HG02852 (cell line): ENCODE measurements at regions not wholly inside any gene's neighbourhood (a gene's known extent, or its start where the extent isn't known, plus 50 kb on each side); places are given as distances from the start of the nearest gene placed in this dataset.

Experiments used
- ATAC-seq: cut with Tn5 transposase; IDR thresholded peaks from one replicate; pipeline ENCODE4 v1.9.1; 2021; ENCODE audit warnings: mild to moderate bottlenecking, moderate library complexity; ENCODE audit not compliant: unreplicated experiment

DNA sequence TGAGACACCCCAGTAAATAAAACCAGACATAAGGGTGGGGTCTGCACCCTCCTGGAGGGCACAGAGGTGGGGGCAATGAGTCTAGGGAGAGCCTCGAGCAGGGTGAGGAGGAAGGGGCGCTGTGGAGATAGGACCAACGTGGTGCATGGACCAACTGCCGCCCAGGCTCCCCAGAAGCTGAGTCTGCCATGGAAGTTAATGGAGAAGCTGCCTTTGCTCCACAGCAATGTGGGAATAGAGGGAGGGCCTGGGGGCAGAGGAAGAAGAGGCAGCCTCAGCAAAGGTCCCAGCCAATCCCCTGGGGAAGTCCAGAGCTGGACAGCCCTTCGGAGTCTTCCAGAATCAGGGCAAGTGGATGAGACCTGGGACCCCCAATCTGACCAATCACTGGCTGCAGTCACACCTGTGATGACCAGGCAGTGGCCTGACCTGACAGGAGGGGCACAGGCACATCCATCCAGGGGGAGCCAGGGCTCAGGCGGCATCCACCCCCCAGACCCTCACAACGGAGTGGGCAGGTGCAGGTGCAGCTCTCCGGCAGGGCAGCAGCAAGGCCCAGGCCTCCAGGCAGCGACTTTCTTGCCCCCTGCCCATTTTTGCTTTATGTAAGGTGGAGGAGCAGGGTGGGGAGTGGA lies 242.2 kb upstream of the PPP2R2D start:
- ATAC-seq: no peak

DNA sequence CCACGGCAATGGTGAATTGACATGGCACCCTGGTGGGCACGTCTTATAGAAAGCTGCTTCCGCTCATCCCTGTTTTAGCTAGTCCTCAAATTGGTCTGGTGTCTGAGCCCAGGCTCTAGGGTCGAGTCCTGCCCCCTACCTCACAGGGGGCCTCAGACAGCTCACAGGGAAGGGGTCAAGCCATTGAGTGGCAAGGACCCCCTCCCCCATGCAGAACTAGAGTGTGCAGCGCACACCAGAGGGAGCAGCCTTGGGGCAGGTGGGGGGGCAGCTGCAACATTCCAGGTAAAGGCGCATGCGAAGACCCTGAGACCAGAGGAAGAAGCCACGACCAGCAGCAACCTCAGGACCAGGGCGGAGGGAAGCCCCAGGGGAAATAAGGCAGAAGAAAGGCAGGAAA lies 240.4 kb upstream of the PPP2R2D start:
- ATAC-seq: no peak

DNA sequence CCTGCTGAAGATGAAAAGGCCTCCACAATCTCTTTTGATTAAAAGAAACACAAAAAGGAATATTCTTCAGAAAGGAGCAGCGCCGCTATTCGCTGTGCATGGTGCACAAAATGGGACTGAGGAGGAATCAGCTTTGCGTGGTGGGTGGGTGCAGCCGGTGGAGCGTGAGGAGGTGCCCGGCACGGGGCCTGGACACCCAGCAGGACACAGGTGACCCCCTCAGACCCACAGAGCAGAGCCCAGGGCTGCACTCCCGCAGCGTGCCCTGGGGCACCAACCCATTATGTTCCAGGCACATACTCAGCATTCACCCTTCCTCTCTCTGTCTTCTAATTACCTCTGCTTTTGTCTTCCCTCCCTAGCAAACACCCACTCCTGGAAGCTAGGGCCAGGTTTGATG lies 238.0 kb upstream of the PPP2R2D start:
- no peak for ATAC-seq

DNA sequence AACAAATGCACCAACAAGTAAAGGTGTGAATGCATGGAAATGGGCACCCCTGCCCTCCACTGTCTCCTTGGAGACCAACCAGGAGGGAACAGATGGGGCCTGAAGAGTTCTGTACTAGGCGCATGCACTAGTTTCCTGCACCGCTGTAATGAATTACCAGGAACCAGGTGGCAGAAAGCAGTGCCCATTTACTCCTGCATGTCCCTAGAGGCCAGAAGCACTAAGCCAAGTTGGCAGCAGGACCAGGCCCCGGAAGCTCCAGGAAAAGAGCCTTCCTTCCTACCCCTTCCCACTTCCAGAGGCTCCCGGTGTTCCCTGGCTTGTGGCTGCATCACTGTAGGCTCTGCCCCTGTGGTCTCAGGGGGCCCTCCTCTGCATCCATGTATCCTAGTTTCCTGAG lies 237.5 kb upstream of the PPP2R2D start:
- ATAC-seq: no peak

DNA sequence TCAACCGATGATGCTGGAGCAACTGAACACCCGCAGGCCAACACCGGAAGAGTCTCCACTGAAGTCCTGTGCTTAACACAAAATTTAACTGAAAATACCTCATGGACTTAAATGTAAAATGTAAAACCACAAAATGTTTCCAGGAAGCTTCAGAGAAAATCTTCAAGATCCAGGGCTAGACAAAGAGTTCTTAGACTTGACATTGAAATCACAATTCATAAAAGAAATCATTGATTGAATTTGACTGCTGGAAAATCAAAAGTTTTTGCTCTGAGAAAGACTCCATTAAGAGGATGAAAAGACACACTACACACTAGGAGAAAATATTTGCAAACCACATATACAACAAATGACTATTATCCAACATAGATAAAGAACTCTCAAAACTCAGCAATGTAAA lies 234.7 kb upstream of the PPP2R2D start:
- no peak for ATAC-seq

DNA sequence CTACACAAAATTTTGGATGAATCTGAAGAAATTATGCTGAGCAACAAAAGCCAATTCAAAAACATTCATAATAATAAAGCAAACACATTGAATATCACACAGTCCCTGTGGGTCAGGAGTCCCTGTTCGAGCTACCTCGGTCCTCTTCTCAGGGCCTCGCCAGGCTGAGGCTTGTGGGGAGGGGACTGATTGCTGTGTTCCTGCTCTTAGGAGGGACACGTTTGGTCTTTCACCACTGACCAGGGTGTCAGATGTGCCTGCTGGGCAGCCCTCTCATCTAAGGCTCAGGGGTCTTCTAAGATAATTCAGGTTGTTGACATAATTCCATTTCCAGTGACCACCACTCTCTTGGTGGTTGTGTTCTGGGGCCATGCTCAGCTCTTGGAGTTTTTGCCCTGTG lies 233.8 kb upstream of the PPP2R2D start:
- no peak for ATAC-seq

DNA sequence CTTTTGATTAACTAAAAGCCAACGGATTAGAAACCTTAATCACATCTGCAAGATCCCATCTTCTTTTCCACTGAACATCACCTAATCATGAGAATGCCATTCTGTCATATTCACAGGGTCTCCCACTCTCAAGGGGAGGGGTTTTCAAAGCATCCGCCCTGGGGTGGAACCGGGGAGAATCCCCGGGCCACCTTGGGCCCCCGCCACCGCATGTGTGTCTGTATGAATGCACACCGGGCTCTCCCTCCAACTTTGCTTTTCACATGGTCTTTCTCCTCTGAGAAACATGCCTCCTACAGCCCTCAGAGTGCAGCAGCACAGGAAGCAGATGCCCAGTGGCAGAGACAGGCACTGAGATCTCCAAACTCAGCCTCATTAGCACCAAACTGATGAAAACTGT lies 233.2 kb upstream of the PPP2R2D start:
- ATAC-seq: no peak

DNA sequence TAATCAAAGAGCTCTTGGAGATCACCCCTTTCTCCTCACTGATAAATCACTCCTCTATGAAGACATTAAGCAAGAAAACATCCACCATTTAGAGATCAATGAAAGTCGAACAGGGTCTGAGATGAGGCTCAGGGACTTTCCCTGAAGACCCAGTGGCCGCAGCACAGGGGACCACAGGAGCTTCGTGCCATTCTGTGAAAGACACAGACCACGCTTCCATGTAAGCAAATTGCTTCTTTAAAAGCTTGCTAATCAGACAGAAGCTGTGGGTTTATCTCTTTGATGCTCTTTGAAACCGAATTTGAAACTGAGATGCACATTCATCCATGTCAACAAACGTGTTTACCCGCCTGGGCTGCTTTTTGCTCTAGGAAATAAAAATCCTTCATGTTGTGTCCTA lies 231.9 kb upstream of the PPP2R2D start:
- peak; percentile 71 for ATAC-seq

DNA sequence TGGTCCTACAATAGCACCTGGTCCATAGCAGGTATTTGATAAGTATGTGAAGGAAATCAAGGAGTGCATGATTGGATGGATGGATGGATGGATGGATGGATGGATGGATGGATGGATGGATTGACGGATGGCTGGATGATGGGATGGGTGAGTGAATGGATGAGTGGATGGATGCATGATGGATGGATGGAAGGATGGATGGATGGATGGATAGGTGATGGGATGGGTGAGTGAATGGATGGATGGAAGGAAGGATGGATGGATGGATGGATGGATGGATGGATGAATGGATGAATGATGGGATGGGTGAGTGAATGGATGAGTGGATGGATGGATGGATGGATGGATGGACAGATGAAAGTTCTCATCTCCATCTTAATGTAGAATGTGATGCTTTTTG lies 231.0 kb upstream of the PPP2R2D start:
- ATAC-seq: no peak

DNA sequence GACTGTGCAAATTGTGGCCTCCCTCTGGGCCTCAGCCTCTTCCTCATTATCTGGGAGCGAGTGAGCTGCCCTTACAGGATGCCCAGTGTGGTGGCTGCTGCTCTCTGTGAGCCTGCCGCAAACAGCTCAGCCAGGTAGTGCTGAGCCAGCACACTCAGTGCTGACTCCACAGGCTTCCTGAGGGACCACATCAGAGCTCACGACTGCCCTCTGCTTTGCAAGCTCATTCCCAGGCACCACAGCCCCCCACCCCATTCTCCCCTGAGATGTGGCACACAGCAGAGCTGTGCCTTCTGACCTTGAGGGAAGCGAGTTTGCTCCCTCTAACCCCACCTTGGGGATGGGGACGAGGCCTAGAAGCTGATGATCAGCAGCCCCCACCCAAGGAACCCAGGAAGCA lies 230.5 kb upstream of the PPP2R2D start:
- no peak for ATAC-seq

DNA sequence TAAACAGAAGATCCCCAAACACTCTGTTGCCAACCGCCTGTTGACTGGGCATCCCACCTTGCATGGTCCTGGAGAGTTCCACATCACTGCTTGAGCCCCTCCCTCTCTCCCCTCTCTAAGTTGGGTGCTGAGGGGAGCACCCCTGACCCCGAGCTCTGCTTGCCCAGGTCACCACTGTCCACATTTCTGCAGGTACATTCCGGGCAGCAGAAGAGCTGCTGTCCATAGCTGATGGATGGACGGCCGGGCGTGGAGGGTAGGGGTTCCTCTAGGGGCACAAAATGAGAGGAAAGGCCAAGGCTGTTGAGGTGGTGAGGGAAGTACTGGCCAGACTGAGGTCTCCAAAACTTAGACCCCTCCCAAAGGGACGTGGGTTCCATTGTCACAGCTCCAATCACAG lies 227.4 kb upstream of the PPP2R2D start:
- no peak for ATAC-seq

DNA sequence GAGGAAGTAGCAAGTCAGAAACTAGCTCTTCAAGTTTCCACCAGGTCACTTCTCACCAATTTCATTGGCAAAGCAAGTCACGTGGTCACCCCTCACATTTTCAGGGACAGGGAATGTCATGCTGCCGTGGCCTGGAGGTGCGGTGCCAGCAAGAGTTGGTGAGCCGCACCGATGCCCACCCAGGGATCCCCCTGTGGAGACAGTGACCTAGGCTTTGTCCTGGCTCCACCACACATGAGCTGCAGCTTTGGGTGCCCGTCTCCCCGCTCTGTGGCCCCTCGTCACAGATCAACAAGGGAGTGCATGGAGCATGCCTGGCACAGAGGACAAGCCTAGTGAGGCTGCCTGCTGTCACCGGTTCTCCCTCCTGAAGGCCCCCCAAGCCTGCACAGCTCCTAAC lies 226.7 kb upstream of the PPP2R2D start:
- ATAC-seq: no peak

DNA sequence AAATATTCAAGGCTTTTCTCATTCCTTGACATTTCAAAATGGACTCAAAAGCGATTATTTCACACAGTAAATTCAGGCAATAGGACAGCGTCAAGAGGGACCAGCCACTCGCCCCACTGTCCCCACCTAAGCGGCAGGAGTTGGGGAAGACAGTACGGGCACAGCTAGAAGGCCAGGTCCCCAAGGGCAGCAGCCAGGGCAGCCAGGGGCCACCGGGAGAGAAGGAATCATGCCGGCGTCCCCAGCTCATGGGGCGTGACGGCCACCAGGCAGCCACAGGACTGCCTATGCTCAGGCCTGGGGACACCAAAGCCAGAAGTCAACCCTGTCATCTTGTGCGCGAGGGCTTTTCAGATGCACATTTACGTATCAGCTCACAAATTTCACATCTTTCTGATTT lies 225.7 kb upstream of the PPP2R2D start:
- ATAC-seq: no peak

DNA sequence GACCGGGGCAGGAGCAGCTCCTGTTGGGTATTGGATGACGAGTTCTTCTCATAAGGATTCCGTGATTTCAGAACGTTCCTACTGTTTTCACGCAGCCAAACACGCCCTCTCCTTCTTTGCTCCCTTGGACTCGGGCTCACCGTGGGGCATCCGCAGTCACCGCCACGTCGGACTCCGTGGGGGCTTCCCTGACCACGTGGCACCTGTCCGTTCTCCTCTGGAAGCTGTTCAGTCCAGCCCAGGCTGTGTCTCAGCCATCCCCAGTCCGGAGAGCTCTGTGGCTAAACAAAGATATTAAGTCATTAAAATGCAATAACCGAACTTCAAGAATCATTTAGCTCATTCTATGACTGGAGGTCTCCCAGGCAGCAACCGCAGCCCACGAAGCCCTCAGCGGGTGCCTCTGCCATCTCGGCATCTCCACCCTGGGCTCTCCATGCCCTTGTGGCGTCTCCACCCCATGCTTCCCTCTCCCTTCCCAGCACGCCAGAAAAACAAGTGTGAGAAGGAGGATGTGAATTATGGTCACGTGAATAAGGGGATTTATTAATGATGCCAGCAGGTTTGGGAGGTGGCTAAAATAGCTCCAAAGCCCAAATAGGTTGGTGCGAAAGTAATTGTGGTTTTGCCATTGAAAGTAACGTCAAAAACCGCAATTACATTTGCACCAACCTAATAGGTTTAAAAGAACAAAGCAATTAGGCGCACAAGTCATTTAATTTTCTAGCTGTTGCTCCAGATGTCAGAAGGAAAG lies 224.6 kb upstream of the PPP2R2D start:
- ATAC-seq: no peak

DNA sequence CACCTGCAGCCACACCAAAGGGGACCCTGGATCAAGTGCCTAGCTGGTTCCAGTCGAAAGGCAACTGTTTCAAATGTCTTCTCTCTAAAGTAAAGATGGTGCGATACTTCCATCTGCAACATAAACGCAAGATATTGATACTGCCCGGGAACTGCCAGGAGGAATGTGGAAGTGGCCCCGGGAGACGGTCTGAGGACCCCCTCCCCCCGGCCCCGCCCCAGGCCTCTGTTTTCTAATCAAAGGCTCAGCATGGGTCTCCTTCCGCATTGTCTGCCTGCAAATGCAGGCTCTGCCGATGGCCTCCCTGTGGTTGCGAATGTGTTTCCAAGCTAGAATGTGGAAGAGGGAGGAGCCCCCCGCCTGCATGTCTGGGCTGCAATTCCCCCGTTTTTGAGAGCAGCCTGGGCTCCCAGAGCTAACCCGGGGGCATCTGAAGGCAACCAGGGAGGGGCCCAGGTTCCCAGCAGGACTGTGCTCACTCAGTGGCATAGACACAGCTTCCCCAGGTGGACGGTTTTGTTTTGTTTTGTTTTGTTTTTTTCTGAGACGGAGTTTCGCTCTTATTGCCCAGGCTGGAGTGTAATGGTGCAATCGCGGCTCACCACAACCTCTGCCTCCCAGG lies 223.9 kb upstream of the PPP2R2D start:
- no peak for ATAC-seq

DNA sequence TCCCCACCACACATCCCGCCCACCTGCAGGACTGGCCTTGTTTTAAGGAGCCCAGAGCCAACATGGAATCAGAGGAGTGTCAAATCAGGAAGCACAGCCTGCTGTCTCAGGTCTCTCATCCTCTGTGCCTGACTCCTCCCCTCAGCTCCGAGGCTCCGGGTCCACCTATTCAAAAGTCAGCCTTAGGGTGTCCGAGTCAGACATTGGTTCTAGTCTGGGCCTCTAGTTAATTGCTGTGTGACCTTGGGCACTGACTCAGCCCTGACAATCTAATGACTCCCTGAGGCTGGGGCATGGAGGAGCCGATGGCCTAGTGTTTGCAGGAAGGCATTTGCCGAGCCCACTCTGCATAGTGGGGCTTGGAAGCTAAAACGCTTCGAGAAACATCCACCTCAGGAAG lies 223.1 kb upstream of the PPP2R2D start:
- no peak for ATAC-seq

DNA sequence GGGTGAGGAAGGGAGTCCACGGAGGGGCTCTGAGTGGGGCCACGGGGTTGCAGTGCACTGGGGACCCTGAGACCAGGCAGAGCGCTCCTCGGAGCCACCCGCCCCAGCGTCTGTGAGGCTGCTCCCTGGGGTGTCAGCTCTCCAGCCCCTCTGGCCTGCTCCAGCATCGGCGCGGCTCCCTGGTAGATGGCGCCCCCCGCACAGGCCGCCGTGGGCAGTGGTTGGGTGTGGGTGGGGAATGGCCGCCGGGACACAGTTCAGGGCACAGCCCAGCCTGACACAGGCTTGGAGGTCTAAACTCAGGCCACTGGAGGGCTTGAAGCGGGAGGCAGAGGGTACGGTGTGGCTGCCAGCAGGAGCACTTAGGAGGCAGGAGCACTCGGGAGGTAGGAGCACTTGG lies 222.6 kb upstream of the PPP2R2D start:
- ATAC-seq: no peak

DNA sequence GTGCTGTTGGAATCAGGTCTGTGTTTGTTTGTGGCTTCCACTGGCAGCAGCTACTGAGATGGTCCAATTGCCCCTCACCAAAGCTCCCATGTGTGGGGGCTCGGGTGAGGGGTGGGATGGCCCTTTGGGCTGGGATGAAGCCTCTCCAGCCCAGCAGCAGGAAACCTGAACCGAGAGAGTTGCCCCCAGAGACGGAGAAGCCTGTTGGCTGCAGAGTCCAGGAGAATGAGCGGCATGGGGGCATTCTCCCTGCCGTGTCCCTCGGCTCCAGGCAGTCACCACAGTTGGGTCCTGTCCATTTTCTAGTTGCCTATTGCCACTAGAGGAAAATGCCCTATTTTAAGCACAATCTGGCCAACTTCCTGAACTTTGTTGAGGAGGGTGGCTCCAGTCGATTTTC lies 222.2 kb upstream of the PPP2R2D start:
- ATAC-seq: no peak

DNA sequence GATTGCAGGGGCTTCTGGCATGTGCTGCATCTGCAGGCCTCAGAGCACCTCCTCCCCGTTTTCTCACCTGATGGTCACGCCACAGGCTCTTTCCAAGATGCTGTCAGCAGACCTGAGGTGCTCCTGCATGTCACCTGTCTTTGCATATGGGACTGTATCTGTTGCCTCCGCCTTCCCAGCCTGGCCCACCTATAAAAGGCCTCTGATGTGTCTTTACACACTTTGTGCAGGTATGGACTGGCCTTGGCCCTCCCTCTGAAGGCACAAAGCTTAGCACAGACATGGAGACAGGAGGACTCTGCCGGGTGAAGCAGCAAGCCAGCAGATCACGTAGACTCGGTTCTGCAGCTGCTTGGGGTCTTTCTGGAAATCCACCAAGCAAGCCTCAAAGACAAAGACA lies 220.9 kb upstream of the PPP2R2D start:
- ATAC-seq: no peak

DNA sequence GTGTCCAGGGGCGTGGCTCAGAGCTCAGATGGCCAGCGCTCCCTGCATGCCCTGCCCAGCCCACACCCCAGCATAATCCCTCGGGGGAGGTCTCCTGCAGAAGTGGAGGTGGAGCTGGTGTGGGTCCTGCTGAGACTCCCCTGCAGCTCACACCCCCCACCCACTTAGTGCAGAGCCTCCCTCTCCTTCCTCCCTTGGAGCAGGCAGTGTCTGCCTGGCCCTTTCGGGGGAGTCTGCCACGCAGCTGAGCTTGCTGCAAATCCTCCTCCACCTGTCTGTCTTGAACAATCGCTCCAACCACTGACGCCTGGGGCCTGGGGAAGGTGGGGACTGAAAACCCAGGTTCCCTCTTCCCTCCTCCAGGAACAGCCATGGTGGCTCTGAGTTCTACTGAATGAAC lies 219.7 kb upstream of the PPP2R2D start:
- ATAC-seq: no peak

DNA sequence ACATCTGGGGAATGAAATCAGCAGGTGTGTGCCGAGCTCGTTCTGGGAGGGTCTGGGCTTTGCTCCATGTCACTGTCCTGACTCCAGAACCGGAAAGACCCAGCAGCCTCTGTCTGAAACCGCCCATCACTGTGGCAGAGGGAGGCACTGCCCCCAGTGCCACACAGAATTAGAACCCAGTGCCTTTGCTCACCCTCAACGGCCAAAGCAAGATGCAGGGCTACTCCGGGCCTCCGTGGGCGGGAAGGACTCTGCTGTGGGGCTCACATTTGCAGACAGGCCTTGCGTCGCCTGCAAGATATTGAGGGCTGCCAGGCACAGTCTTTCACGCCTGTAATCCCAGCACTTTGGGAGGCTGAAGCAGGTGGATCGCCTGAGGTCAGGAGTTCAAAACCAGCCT lies 219.2 kb upstream of the PPP2R2D start:
- no peak for ATAC-seq

DNA sequence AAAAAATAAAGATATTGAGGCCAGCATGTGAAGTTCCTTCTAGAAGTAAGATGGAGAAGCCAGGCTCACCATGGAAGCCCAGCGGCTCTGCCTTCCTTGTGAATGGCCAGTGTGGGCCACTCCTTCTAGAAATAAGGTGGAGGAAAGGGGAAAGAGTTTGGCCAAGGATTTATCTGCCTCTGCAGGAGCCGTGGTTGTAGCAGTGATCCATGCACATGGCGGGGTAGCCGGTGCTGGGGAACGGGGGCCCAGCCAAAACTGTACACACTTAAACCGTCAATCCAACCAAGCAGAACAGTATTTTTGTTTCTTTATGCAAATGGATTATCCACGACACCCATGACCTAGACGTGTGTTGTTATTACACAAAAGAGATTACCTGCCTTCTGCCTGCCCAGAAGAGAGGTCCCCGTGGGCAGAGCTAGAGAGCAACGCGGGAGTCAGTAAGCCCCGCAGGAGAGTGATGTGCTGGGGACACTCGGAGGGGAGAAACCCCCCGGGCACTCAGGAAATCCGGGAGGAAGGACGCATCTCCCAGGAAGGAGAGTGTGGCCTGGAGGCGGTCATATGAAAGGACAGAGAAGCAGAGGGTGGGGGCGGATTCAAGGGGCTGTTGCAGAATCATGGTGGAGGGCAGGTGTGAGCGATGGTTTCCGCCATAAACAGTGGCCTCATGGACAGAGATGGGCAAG lies 218.4 kb upstream of the PPP2R2D start:
- no peak for ATAC-seq
